ENCODE measurements at regions not wholly inside any gene's neighbourhood (a gene's known extent, or its start where the extent isn't known, plus 50 kb on each side); places are given as distances from the start of the nearest gene placed in this dataset.
"Not testable (repeated sequence)": the region's sequence is repeated elsewhere in the genome, so short reads cannot be mapped to it uniquely, and the experiment has no call there.

GRCh38 chr7:15054304-15054703 lies 151.8 kb upstream of the DGKB start:
- not testable (repeated sequence) for DNase-seq

GRCh38 chr7:15049157-15049556 lies 146.6 kb upstream of the DGKB start:
- DNase-seq = no peak

DNA sequence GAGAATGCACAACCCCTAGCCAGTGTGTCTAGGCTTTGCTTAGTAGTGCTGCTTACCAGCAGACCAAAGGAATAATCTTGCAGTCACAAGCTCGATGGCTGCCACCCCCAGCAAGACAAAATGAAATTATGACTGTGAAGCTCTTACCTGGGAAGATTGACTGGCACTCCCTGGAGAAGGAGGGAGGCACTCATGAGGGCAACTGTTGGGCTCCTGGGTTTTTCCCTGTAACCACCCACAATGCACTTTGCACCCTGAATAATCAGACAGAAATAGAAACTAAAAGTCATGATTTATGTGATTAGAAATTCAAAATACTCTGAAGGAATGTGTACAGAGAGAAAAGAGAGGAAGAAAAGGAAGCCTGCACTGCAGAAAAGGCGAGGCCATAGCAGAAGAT lies 144.3 kb upstream of the DGKB start:
- peak in 3 of 56 donors; percentile 2 to 17 (median 15) for DNase-seq

- no peak for DNase-seq
Measured at GRCh38 chr7:15043931-15044330, 141.4 kb upstream of the DGKB start.

GRCh38 chr7:15042285-15043065 lies 139.9 kb upstream of the DGKB start:
- DNase-seq = no peak

- DNase-seq = no peak
Measured at GRCh38 chr7:15041226-15041625, 138.7 kb upstream of the DGKB start.

- DNase-seq = no peak
Measured at GRCh38 chr7:15035814-15036213, 133.3 kb upstream of the DGKB start.

- no peak for DNase-seq
Measured at GRCh38 chr7:15033039-15033438, 130.5 kb upstream of the DGKB start.

GRCh38 chr7:15018981-15019380 lies 116.4 kb upstream of the DGKB start:
- no peak for DNase-seq

GRCh38 chr7:15016766-15017165 lies 114.2 kb upstream of the DGKB start:
- peak in 9 of 56 donors; percentile 3 to 64 (median 27) for DNase-seq

- no peak for DNase-seq
Measured at GRCh38 chr7:15016315-15016667, 113.7 kb upstream of the DGKB start.

DNA sequence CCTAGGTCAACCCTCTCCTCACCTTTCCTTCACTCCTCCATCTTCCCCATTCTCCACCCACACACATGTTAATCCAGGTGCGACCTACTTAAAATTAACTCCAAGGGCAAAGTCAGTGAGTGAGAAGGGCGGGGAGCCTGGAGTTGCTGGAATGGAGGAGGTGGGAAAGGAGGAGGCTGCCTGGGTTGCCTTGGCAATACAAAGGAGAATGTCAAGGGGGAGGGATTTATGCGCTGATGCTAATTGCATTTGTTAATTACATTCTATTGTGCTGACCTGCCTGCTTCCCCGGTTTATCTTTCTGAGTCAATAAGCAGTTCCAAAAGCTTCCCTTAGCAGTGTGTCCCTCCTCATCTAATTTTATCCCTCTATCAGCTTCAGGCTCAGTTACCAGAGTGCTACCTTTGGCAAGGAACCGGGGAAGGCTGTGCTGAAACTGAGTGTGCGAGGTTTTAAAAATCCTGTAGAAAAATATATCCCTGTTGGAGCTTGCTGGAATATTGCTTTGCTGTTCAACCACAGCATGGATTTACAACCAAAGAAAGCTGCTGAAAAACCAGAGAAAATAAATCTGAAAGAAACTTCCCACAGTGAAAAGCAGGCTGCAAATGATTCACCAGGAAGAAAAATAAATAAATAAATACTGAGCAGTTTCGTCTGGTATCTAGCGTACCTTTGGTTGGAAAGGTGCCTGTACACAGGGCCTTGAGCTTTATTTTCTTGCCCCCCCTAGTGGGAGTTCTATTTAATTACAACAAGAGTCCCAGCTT lies 113.2 kb upstream of the DGKB start:
- DNase-seq = peak in 36 of 56 donors; percentile 6 to 74 (median 38)

GRCh38 chr7:15012135-15012534 lies 109.6 kb upstream of the DGKB start:
- no peak for DNase-seq

DNA sequence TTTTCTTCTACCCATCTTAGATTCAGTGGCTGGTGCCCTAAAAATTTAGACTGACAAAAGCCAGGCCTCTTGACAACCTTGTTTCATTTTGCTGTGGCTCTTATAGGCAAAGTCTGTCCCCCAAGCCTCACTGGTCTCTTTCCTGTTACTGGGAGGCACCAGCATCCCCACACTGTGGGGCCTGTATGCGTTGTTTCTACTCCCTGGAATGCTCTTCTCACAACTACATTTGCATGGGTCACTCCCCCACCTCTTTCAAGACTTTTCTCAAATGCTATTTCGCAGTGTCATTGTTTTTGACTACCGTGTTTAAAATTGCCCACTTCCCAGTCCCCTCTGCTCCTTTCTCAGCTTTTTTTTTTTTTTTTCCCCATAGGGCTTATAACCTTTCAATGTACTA lies 108.7 kb upstream of the DGKB start:
- DNase-seq = no peak

DNA sequence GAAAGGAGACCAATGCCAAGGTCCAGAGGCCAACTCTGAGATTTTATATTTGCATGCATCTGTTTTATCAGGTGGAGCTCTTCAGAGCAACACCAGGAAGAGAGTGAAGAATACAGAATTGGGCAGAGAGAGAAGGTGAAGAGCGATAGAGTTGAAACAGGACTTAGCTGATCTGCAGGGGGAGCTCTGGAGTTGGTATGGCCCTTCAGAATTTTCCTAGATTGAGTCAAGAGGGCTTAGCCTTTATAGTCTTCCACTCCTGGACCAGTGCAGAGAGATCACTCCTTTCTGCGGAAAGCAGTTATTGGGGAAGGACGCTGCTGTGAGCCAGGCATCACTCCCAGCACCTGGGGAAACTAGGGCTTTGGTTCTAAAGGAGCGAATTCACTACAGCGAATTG lies 105.0 kb upstream of the DGKB start:
- DNase-seq = no peak

- DNase-seq = no peak
Measured at GRCh38 chr7:15005672-15006071, 103.1 kb upstream of the DGKB start.

GRCh38 chr7:15000157-15000556 lies 97.6 kb upstream of the DGKB start:
- no peak for DNase-seq

GRCh38 chr7:14999331-14999730 lies 96.8 kb upstream of the DGKB start:
- no peak for DNase-seq

DNA sequence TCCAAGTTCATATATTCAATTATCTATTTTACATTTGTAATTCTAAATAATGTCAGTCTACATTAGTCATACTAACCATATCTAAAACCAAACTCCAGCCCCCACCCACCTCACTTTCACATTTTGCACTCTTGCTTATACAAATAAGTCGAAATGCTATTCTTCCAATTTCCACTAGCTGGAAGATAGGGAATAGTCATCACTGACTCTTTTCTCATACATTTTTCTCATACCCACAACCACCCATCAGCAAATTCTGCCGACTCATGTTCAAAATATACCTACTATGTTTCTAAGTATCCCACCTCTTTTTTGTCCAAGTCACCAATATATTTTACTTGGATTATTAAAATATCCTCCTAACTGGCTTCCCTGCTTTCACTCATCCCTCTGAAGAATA lies 93.2 kb upstream of the DGKB start:
- no peak for DNase-seq

GRCh38 chr7:14988941-14989340 lies 86.4 kb upstream of the DGKB start:
- DNase-seq = no peak

DNA sequence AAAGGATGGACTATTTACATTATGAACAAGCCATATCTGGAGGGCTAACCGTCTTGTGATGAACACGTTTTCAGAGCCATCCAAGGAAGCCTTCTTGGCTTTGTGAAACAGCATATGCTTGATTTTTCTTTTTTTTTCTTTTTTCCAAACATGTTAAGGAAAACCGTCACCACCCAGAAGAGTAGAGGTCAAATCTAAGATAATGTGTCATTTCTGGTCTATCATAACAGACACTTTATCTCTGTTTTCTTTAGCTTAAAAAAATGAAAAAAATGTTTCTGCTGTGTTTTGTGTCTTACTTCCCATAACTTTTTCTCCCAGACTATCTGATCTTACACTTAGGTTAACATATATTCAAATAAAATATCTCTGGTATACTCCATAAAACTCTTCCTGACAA lies 76.1 kb upstream of the DGKB start:
- DNase-seq = no peak

DNA sequence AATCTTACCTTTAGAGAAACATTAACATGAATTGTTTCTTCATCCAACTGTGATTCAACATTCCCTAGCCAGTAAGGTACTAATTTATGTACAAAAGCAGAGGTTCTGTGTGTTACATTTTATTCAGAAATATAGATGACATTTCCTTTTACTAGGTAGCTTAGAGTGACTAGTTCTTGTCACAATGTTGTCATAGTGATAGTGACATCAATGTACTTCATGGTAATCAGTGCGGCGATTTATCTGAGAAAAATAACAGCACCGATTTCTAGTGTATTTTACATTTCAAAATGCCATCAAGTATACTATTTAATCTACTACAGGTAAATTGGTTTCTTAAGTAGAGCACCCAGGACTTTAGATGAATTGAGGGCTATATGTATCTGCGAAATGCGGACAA lies 72.1 kb upstream of the DGKB start:
- DNase-seq = no peak
